PC-3 (cell line): ENCODE measurements at regions not wholly inside any gene's neighbourhood (a gene's known extent, or its start where the extent isn't known, plus 50 kb on each side); places are given as distances from the start of the nearest gene placed in this dataset.

Experiments used
- ATAC-seq: fragments of 200-7000 bp; cut with Tn5 transposase; 2 replicates; pipeline ENCODE4 v1.9.1; 2020; ENCODE audit warnings: mild to moderate bottlenecking, moderate library complexity
- BruUV-seq: library from RNA; stranded (reverse); fragments of 400-500 nt; replicated peaks from 2 replicates; lab custom pipeline; 2021; lab: Mats Ljungman, UMichigan
- CTCF ChIA-PET: fragments of 300-600 bp; sonication (Branson Sonifier 250); formaldehyde crosslinking; loops from one replicate; lab custom pipeline; 2022; ENCODE audit warnings: antibody characterized with exemption; lab: Charles Lee
- POLR2A ChIA-PET: fragments of 300-600 bp; sonication (Branson Sonifier 250); formaldehyde crosslinking; loops from one replicate; lab custom pipeline; 2022; ENCODE audit warnings: antibody characterized with exemption; ENCODE audit not compliant: unreplicated experiment; lab: Charles Lee
- DNase-seq: peaks from one replicate; pipeline ENCODE4 v3.0.0-alpha.2; 2015
- H2AFZ ChIP-seq: fragments of 300-600 bp; sonication (generic); 2 replicates; pipeline ENCODE4 v1.6.0; 2016; ENCODE audit warnings: antibody characterized with exemption, low read length
- H3F3A ChIP-seq: fragments of 300-600 bp; sonication (generic); one replicate; pipeline ENCODE4 v1.6.0; 2017; ENCODE audit warnings: antibody characterized with exemption, low read length, control low read depth, mild to moderate bottlenecking; ENCODE audit not compliant: unreplicated experiment
- H3K27ac ChIP-seq: fragments of 300-600 bp; sonication (generic); 2 replicates; pipeline ENCODE4 v1.5.1; 2016; ENCODE audit warnings: mild to moderate bottlenecking, low read length
- H3K27me3 ChIP-seq: fragments of 300-600 bp; sonication (generic); 2 replicates; pipeline ENCODE4 v1.6.1; 2016; ENCODE audit warnings: low read length, mixed read lengths
- H3K36me3 ChIP-seq: fragments of 300-600 bp; sonication (generic); 2 replicates; pipeline ENCODE4 v1.6.1; 2016; ENCODE audit warnings: low read depth, mixed run types, low read length, mixed read lengths
- H3K4me1 ChIP-seq: fragments of 300-600 bp; sonication (generic); 2 replicates; pipeline ENCODE4 v1.5.1; 2016; ENCODE audit warnings: low read length; ENCODE audit not compliant: insufficient read depth
- H3K4me2 ChIP-seq: fragments of 300-600 bp; sonication (generic); 2 replicates; pipeline ENCODE4 v1.6.0; 2016; ENCODE audit warnings: low read length
- H3K4me3 ChIP-seq: fragments of 300-600 bp; sonication (generic); 2 replicates; pipeline ENCODE4 v1.5.1; 2016; ENCODE audit warnings: mild to moderate bottlenecking, low read length, mixed read lengths
- H3K79me2 ChIP-seq: fragments of 300-600 bp; sonication (generic); 2 replicates; pipeline ENCODE4 v1.6.1; 2017; ENCODE audit warnings: low read length, mixed read lengths
- H3K9ac ChIP-seq: fragments of 300-600 bp; sonication (generic); 2 replicates; pipeline ENCODE4 v1.6.0; 2016; ENCODE audit warnings: mild to moderate bottlenecking, low read length
- H3K9me2 ChIP-seq: fragments of 300-600 bp; sonication (generic); replicated peaks from 2 replicates; pipeline ENCODE4 v1.6.1; 2016; ENCODE audit warnings: mixed run types, low read length, mixed read lengths
- H3K9me3 ChIP-seq: fragments of 300-600 bp; sonication (generic); 2 replicates; pipeline ENCODE4 v1.6.1; 2016; ENCODE audit warnings: low read length, mixed read lengths
- H4K20me1 ChIP-seq: fragments of 300-600 bp; sonication (generic); 2 replicates; pipeline ENCODE4 v1.6.1; 2016; ENCODE audit warnings: low read length, mixed read lengths
- EZH2 ChIP-seq: fragments of 300-600 bp; sonication (generic); IDR thresholded peaks from one replicate; pipeline ENCODE4 v1.6.1; 2017; ENCODE audit warnings: antibody characterized with exemption, mild to moderate bottlenecking, low read length; ENCODE audit not compliant: unreplicated experiment
- EZH2phosphoT487 ChIP-seq: fragments of 300-600 bp; sonication (generic); IDR thresholded peaks from 2 replicates; pipeline ENCODE4 v1.6.1; 2018; ENCODE audit warnings: mild to moderate bottlenecking, antibody characterized with exemption, low read length, borderline replicate concordance
- intact Hi-C: fragments of 100-400 bp; cut with micrococcal nuclease; formaldehyde crosslinking; loops from 2 replicates; pipeline ENCODE4 v1.9.0; 2023
- TF ChIP-seq, protein P1 (sequence below): fragments of 300-600 bp; sonication (generic); conservative IDR thresholded peaks from 2 replicates; pipeline ENCODE4 v1.5.1; 2017; ENCODE audit warnings: antibody characterized with exemption, low read depth, mild to moderate bottlenecking, low read length

DNA sequence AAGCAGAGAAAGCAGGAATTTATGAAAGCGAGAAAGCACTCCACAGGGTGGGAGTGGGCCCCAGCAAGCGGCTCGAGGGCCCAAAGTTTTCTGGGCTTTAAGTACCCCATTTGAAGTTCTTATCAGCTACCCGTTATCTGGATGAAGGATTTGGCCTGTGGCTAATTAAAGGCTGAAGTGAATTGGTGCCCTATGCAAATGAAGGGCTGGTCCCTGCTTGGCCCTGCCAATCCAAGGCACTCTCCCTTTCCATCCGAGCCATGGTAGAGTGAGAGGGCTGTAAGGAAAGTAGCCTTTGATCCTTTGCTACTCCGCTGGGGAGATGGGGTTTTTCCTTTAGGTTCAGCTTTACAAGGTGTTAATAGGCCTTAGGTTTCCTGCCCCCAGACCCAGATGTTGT is 469.3 kb upstream of the CFAP20DC start:
- Histone ChIP-seq H3K9me2 (no peaks in the 10 kb centered on the region), H3K4me3 (no peak overlapping the region), H3K79me2 (no peaks in the 10 kb centered on the region), H3K4me1 (no peaks in the 10 kb centered on the region), H3K9ac (no peak overlapping the region), H3F3A (no peaks in the 10 kb centered on the region), H2AFZ (no peak overlapping the region), H3K4me2 (no peak overlapping the region), H3K27me3 (no peaks in the 10 kb centered on the region), H3K9me3 (no peaks in the 10 kb centered on the region), H3K36me3 (no peaks in the 10 kb centered on the region), H3K27ac (no peak overlapping the region), H4K20me1 (no peaks in the 10 kb centered on the region)
- POLR2A ChIA-PET, result no interaction called here
- intact Hi-C loops, result no loop called here
- BruUV-seq, result no TSS peak
- CTCF ChIA-PET, result no interaction called here
- no peak for ATAC-seq
- DNase-seq, result no peak
- TF ChIP-seq EZH2 (no peak), EZH2phosphoT487 (no peak)
- TF ChIP-seq, protein P1, sequence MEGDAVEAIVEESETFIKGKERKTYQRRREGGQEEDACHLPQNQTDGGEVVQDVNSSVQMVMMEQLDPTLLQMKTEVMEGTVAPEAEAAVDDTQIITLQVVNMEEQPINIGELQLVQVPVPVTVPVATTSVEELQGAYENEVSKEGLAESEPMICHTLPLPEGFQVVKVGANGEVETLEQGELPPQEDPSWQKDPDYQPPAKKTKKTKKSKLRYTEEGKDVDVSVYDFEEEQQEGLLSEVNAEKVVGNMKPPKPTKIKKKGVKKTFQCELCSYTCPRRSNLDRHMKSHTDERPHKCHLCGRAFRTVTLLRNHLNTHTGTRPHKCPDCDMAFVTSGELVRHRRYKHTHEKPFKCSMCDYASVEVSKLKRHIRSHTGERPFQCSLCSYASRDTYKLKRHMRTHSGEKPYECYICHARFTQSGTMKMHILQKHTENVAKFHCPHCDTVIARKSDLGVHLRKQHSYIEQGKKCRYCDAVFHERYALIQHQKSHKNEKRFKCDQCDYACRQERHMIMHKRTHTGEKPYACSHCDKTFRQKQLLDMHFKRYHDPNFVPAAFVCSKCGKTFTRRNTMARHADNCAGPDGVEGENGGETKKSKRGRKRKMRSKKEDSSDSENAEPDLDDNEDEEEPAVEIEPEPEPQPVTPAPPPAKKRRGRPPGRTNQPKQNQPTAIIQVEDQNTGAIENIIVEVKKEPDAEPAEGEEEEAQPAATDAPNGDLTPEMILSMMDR, result no peak

DNA sequence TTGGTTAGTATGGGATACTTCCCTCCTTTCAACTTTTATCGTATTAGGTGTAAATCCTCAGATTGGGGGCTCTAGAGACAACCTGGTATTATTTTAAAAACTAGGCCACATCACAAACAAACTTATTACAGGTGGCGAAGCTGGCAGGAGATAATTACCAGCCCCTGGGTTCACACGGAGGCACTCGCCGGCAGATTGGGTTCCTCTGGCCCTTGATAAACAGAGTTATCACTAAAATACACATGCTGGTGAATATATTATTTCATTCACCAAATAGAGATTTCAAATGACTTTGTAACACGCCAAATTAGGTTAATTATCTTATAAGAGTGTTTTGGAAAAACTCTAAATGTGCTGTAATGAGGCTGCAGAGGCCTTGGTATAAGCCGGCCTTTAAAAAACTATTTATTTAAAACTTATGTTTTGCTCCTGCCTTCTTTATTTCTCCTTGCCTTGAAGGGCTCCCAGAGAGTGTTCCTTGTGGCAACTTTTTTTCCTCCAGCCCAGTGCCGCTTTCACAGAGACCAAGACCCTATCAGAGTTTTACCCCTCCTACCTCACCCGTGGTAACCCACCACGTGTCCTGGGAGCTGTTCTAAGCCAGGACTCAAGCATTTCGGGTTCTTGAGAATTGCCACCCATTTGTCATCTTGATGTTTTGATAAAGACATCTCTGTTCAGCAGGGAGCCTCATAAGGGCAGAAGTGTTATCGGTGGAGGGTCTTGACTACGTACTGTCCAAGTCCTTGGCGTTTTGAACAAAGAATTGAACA is 468.6 kb upstream of the CFAP20DC start:
- H3K9ac ChIP-seq, result no peak overlapping the region
- no peak for ATAC-seq
- H3F3A ChIP-seq, result no peaks in the 10 kb centered on the region
- no peaks in the 10 kb centered on the region for H4K20me1 ChIP-seq
- no peak overlapping the region for H3K27ac ChIP-seq
- H3K4me2 ChIP-seq, result no peak overlapping the region
- H3K4me3 ChIP-seq, result no peak overlapping the region
- no TSS peak for BruUV-seq
- DNase-seq, result no peak
- H3K9me3 ChIP-seq, result no peaks in the 10 kb centered on the region
- H2AFZ ChIP-seq, result no peak overlapping the region
- 0 out of 2 replicates have a peak, but pooled peaks cover 4% of the 10 kb centered on the region for H3K4me1 ChIP-seq
- H3K9me2 ChIP-seq, result no peaks in the 10 kb centered on the region
- H3K36me3 ChIP-seq, result no peaks in the 10 kb centered on the region
- ChIA-PET POLR2A (no interaction called here), CTCF (no interaction called here)
- intact Hi-C loops, result no loop called here
- H3K27me3 ChIP-seq, result no peaks in the 10 kb centered on the region
- H3K79me2 ChIP-seq, result no peaks in the 10 kb centered on the region
- TF ChIP-seq, protein P1, result no peak
- TF ChIP-seq EZH2 (no peak), EZH2phosphoT487 (no peak)

DNA sequence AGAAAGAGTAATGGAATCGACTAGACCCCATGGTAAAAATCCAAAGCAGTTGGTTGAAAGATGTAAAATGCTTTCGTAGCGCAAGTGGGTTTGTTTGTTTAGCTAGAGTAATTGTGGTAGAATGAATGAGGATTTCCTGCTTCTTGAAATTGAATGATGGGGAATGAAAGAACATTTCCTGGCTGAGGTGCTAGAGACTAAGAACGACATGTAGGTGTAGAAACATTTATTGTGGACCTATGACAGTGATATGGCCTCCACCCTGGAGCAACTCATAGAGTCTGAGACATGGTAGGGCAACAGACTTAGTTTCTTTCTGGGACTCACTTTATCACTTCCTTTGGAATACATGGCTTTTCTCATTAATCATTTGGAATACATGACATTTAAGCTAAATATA is 467.6 kb upstream of the CFAP20DC start:
- Histone ChIP-seq H3K79me2 (no peaks in the 10 kb centered on the region), H3K9ac (no peak overlapping the region), H4K20me1 (no peaks in the 10 kb centered on the region), H3K27me3 (no peaks in the 10 kb centered on the region), H3K4me3 (no peak overlapping the region), H3F3A (no peaks in the 10 kb centered on the region), H3K36me3 (no peaks in the 10 kb centered on the region), H3K9me2 (no peaks in the 10 kb centered on the region), H3K4me1 (0 out of 2 replicates have a peak, but pooled peaks cover 5% of the 10 kb centered on the region), H3K4me2 (no peak overlapping the region), H3K9me3 (no peaks in the 10 kb centered on the region), H3K27ac (no peak overlapping the region), H2AFZ (no peak overlapping the region)
- ATAC-seq, result no peak
- POLR2A ChIA-PET, result no interaction called here
- no TSS peak for BruUV-seq
- CTCF ChIA-PET, result no interaction called here
- no peak for DNase-seq
- intact Hi-C loops, result no loop called here
- TF ChIP-seq EZH2phosphoT487 (no peak), EZH2 (no peak)
- TF ChIP-seq, protein P1, result no peak
